Activated CD4-positive, CD25-positive, alpha-beta regulatory T cell treated with anti-CD3 and anti-CD28 coated beads, Interleukin-2, amount 50 U/mL, for 24 hours (primary cell): ENCODE measurements at regions not wholly inside any gene's neighbourhood (a gene's known extent, or its start where the extent isn't known, plus 50 kb on each side); places are given as distances from the start of the nearest gene placed in this dataset.

ENCODE experiments used
- ATAC-seq, 2 donors: fragments of 150-1000 bp; cut with Tn5 transposase; one replicate each; pipeline ENCODE4 v1.10.0; 2021; ENCODE audit warnings: mild to moderate bottlenecking in 1 of 2, moderate library complexity in 1 of 2

DNA sequence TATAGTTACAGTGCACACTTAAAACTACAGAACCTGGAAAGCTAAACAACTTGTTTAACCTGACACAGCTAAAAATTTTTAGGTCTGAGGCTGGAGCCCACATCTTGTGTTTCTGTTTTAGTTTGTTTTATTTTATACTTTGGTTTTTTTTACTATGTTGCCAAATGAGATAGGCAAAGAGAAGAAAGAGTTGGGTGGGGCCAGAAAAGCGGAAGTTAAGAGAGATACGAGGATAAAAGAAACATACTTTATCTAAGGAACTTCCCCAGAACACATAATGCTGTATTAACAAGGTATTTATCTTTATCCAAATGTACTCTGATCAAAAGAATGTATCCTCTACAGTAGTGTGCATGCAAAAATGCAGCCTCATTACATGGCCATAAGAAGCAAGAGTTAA, 1145.7 kb downstream of the EPHA3 start:
- ATAC-seq: no peak

DNA sequence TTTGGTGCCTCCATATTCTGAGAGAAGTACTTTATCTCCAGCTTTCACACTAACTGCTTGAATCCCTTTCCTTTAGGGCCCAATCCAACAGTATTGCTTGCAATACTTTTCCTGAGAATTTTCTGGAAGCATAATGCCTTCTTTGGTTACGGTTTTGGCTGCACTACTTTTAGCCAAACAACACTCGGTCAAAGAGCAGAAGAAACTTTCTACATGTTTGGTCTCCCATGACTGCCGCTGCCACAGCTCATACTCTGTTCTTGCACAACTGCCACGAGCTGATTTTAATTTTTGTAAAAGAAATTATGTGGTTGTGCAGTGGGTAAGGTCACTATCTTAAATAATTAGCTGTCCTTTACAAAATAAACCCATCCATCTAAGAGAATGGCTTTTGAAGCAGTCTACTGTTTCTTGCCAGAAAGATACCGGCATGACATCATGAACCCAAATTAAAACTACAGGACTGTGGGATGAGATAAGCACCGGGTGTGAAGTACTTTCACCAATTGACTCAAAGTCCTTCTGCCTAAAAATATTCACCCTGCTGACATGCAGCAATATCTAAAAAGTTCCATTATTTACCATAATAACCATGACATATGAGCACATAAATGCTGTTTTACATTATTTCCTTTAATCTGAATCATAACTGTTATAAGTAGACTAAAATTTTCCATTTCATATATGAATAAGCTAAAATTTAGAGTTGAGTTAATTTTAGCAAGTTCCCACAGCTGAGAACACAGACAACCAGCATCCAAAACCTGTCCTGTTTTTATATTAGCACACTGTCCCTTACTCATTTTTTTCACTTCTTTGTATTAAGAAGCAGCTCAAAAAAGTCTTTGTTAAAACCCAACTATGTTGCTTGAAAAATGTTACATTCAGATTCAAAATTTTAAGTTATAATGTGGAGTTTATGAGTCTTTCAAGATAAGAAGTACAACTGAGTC, 1154.3 kb downstream of the EPHA3 start:
- no peak for ATAC-seq
